ENCODE measurements at regions not wholly inside any gene's neighbourhood (a gene's known extent, or its start where the extent isn't known, plus 50 kb on each side); places are given as distances from the start of the nearest gene placed in this dataset.

DNA sequence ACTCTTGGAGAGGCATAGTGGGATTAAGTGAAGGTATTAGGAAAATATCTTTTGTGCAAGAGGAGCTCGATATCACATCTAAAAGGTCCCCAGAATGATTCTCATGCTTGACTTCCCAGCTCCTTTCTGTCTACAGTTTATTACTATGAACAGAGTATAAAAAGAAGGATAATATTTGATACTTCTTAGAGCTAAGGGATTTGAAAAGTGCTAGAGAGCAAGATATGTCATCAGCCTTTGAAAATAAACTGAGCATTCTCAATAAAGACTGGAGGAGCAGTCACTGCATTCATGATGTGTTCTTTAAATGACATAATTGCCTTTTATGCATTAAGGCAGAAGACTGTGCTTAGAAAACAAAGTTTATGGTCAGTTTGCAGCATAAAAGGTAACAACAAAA, 543.2 kb upstream of the NRXN1 start:
- DNase-seq (ENCODE audit: low read depth in 2 of 2): no peak

- DNase-seq (ENCODE audit: low read depth in 2 of 2): no peak
These were observed 527.1 kb upstream of the NRXN1 start for GRCh38 chr2:51559026-51559425.

DNA sequence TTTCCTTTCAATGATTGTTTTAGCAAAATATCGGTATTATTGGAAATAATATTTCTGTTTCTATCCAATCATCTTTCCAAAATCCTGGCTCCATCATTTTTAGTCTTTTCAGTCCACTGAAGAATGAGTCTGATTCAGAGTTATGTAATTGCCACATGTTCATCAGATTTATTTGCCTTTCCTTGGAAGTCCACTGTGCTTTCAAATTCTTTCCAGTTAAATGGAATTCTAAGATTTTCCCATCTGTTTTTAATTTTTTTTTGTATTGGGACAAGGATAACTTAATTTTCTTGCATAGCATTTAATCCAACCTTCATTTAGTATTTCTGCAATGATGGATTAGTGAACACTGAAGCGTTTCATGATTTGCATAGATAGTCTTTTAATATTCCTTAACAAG, 521.5 kb upstream of the NRXN1 start:
- no peak for DNase-seq (ENCODE audit: low read depth in 2 of 2)

- DNase-seq (ENCODE audit: low read depth in 2 of 2): no peak
These were observed 503.8 kb upstream of the NRXN1 start for GRCh38 chr2:51535763-51536162.

GRCh38 chr2:51534166-51534565, 502.2 kb upstream of the NRXN1 start:
- DNase-seq (ENCODE audit: low read depth in 2 of 2): no peak

DNA sequence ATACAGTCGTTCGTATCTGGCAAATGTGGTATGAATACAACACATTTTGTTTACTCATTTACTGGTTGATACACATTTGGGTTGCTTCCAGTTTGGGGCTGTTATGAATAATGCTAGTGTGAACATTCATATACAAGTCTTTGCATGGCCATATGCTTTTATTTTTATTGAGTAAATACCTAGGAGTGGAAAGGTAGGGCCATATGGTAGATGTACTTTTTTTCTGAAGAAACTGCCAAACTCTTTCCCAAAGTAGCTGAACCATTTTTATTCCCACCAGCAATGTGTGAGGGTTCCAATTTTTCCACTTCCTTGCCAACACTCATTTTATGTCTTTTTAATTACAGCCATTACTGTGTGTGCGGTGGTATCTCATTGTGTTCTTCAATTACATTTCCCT, 496.2 kb upstream of the NRXN1 start:
- DNase-seq (ENCODE audit: low read depth in 2 of 2): no peak

- DNase-seq (ENCODE audit: low read depth in 2 of 2): no peak
These were observed 494.8 kb upstream of the NRXN1 start for GRCh38 chr2:51526766-51527165.

GRCh38 chr2:51516667-51517066, 484.7 kb upstream of the NRXN1 start:
- DNase-seq (ENCODE audit: low read depth in 2 of 2): peak in 1 of 2 donors; percentile 76

- no peak for DNase-seq (ENCODE audit: low read depth in 2 of 2)
These were observed 479.1 kb upstream of the NRXN1 start for GRCh38 chr2:51511002-51511401.

- no peak for DNase-seq (ENCODE audit: low read depth in 2 of 2)
These were observed 478.4 kb upstream of the NRXN1 start for GRCh38 chr2:51510303-51510702.

DNA sequence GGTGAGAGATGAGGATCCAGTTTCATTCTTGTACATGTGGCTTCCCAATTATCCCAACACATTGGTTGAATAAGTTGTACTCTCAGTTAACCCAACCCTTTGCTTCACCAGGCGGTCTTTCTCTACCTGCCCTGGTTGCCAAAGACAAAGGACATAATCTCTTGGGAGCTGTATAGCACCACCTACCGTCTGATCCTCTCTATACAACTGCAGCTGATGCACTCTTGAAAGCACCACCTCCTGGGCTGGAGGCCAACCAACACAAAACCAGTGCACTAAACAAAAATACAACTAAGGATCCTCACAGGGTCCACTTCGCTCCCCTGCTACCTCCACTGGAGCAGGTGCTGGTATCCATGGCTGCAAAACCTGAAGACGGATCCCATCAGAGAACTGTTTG, 473.6 kb upstream of the NRXN1 start:
- DNase-seq (ENCODE audit: low read depth in 2 of 2): no peak

DNA sequence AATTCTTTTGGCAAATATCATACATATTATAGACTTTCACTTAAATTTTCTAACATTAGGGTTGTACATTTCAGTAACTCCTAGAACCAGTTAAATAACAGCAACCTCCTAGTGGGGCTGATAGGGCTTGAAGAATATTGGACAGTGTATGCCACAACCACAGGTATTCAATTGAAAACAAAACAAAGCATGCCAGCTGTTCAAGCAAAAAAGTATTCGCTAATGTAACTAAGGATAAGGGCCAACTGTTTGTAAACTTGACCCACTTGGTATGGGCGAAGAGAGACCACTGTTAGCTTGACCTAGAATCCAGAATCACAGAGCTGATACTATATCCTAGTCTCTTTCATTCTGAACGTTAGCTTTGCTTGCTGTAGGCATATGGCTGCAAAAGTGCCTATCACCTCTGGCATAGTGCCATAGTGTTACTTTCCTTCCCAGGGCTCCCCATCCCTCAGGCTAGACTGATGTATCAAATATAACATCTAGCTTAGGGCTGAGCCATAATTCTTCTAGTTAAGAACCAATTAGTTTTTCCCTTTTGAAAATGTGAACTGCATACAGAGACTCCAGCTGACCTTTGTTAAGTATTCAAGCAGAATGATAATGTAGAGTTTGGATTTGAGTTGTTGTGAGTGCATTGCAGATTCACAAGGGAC, 458.8 kb upstream of the NRXN1 start:
- DNase-seq (ENCODE audit: low read depth in 2 of 2): no peak

GRCh38 chr2:51484605-51485004, 452.7 kb upstream of the NRXN1 start:
- no peak for DNase-seq (ENCODE audit: low read depth in 2 of 2)

GRCh38 chr2:51483720-51484119, 451.8 kb upstream of the NRXN1 start:
- no peak for DNase-seq (ENCODE audit: low read depth in 2 of 2)

GRCh38 chr2:51472783-51473182, 440.9 kb upstream of the NRXN1 start:
- DNase-seq (ENCODE audit: low read depth in 2 of 2): no peak

DNA sequence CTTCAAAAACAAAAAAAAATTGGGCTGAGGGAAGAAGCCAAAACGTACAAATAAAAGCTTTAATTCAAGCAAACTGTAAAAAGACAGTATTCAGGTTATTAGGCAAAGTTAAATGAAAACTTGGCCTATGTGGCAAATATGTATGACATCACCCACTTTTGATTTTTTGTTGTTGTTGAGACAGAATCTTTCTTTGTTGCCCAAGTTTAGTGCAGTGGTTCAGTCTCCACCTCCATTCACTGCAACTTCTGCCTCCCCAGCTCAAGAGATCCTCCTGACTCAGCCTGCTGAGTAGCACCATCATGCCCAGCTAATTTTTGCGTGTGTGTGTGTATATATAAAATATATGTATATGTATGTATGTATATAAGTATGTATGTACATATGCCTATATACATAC, 440.4 kb upstream of the NRXN1 start:
- no peak for DNase-seq (ENCODE audit: low read depth in 2 of 2)

GRCh38 chr2:51469102-51469501, 437.2 kb upstream of the NRXN1 start:
- no peak for DNase-seq (ENCODE audit: low read depth in 2 of 2)

- DNase-seq (ENCODE audit: low read depth in 2 of 2): no peak
These were observed 433.4 kb upstream of the NRXN1 start for GRCh38 chr2:51465326-51465725.

GRCh38 chr2:51454177-51454576, 422.2 kb upstream of the NRXN1 start:
- no peak for DNase-seq (ENCODE audit: low read depth in 2 of 2)

- DNase-seq (ENCODE audit: low read depth in 2 of 2): no peak
These were observed 417.0 kb upstream of the NRXN1 start for GRCh38 chr2:51448911-51449310.

DNA sequence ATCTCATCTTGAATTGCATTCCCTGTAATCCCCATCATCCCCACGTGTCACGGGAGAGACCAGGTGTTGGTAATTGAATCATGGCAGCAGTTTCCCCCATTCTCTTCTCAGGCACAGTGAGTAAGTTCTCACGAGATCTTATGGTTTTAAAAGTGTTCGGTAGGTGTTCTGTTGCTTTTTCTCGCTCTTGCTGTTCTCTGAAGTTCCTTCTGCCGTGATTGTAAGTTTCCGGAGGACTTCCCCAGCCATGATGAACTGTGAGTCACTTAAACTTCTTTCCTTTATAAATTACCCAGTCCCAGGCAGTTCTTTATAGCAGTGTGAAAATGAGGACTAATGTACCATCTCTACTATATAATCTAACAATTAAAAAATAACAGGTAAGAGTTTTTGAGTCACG, 409.9 kb upstream of the NRXN1 start:
- peak in 1 of 2 donors; percentile 5 for DNase-seq (ENCODE audit: low read depth in 2 of 2)

GRCh38 chr2:51424418-51424817, 392.5 kb upstream of the NRXN1 start:
- peak in 1 of 2 donors; percentile 1 for DNase-seq (ENCODE audit: low read depth in 2 of 2)

DNA sequence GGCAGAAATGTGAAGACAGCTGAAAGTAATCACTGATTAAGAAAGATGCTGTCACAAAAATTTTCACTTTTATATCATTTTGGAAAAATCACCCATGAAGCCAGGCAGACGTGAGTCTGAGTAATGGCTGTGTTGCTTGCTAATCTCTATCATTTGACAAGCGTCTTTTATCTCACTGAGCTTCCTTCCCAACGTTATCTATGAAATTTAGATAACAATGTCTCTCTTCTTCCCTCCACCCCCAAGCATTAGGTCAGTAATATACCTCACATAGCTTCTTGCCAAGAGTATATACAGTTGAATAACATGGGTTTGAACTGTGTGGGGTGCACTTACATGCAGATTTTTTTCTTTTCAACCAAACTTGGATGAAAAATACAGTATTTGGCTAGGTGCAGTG, 388.6 kb upstream of the NRXN1 start:
- no peak for DNase-seq (ENCODE audit: low read depth in 2 of 2)

DNA sequence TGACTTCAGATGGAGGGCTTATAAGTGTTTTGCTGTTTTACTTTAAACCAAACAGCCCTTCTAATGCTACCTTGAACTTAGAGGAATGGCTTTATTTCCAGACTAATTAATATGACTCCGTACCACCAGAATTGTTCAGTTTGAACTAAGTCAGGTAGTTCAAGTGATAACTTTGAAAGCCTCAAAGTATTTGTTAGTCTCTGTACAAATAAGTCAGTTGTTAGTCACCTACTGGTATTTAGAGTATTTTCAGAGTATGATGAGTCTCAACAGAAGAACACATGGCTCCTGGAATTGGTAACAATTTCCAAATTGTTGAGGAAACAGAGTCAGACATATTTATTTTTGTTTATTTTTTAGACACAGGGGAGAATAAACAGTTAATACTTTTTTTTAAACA, 381.8 kb upstream of the NRXN1 start:
- DNase-seq (ENCODE audit: low read depth in 2 of 2): no peak

Data from dermis microvascular lymphatic vessel endothelial cell (primary cell).